ENCODE measurements at regions not wholly inside any gene's neighbourhood (a gene's known extent, or its start where the extent isn't known, plus 50 kb on each side); places are given as distances from the start of the nearest gene placed in this dataset.

GRCh38 chr6:9168669-9169068, 733.3 kb upstream of the SLC35B3 start:
- TF ChIP-seq CTCF (IDR thresholded peaks at IDR 0.05; ENCODE audit: low read depth, low read length) = no peak
- no peak for DNase-seq (ENCODE audit: low read depth, low spot score)
- Histone ChIP-seq H3K27me3 (ENCODE audit: control insufficient read depth, insufficient read depth, low read length) (no peaks in the 10 kb centered on the region), H3K4me3 (ENCODE audit: low read depth, low read length) (no peak overlapping the region), H3K27ac (ENCODE audit: low read depth, low read length) (no peak overlapping the region), H3K9me3 (ENCODE audit: control insufficient read depth, insufficient read depth, low read length) (no peaks in the 10 kb centered on the region)
- ChIA-PET CTCF (no interaction called here), POLR2A (no interaction called here)

GRCh38 chr6:9161731-9162130, 726.4 kb upstream of the SLC35B3 start:
- DNase-seq (ENCODE audit: low read depth, low spot score) = no peak
- peaks cover 2% of the 10 kb centered on the region for H3K27me3 ChIP-seq (ENCODE audit: control insufficient read depth, insufficient read depth, low read length)
- CTCF ChIA-PET = no interaction called here
- H3K9me3 ChIP-seq (ENCODE audit: control insufficient read depth, insufficient read depth, low read length) = no peaks in the 10 kb centered on the region
- POLR2A ChIA-PET = no interaction called here
- no peak for TF ChIP-seq CTCF (IDR thresholded peaks at IDR 0.05; ENCODE audit: low read depth, low read length)
- no peak overlapping the region for H3K27ac ChIP-seq (ENCODE audit: low read depth, low read length)
- H3K4me3 ChIP-seq (ENCODE audit: low read depth, low read length) = no peak overlapping the region

GRCh38 chr6:9159051-9159450, 723.7 kb upstream of the SLC35B3 start:
- DNase-seq (ENCODE audit: low read depth, low spot score) = no peak

GRCh38 chr6:9155836-9156235, 720.5 kb upstream of the SLC35B3 start:
- DNase-seq (ENCODE audit: low read depth, low spot score) = no peak
- Histone ChIP-seq H3K27ac (ENCODE audit: low read depth, low read length) (no peak overlapping the region), H3K27me3 (ENCODE audit: control insufficient read depth, insufficient read depth, low read length) (peaks cover 2% of the 10 kb centered on the region), H3K4me3 (ENCODE audit: low read depth, low read length) (no peak overlapping the region), H3K9me3 (ENCODE audit: control insufficient read depth, insufficient read depth, low read length) (no peaks in the 10 kb centered on the region)
- TF ChIP-seq CTCF (IDR thresholded peaks at IDR 0.05; ENCODE audit: low read depth, low read length) = no peak
- CTCF ChIA-PET = no interaction called here
- POLR2A ChIA-PET = no interaction called here

More at GRCh38 chr6:9159051-9159450, 723.7 kb upstream of the SLC35B3 start:
- ChIA-PET CTCF (no interaction called here), POLR2A (no interaction called here)
- H3K27me3 ChIP-seq (ENCODE audit: control insufficient read depth, insufficient read depth, low read length) = peaks cover 2% of the 10 kb centered on the region
- H3K9me3 ChIP-seq (ENCODE audit: control insufficient read depth, insufficient read depth, low read length) = no peaks in the 10 kb centered on the region
- TF ChIP-seq CTCF (IDR thresholded peaks at IDR 0.05; ENCODE audit: low read depth, low read length) = no peak
- H3K4me3 ChIP-seq (ENCODE audit: low read depth, low read length) = no peak overlapping the region
- no peak overlapping the region for H3K27ac ChIP-seq (ENCODE audit: low read depth, low read length)

- Histone ChIP-seq H3K27ac (ENCODE audit: low read depth, low read length) (no peak overlapping the region), H3K4me3 (ENCODE audit: low read depth, low read length) (no peak overlapping the region), H3K27me3 (ENCODE audit: control insufficient read depth, insufficient read depth, low read length) (no peaks in the 10 kb centered on the region), H3K9me3 (ENCODE audit: control insufficient read depth, insufficient read depth, low read length) (no peaks in the 10 kb centered on the region)
- ChIA-PET POLR2A (no interaction called here), CTCF (no interaction called here)
- TF ChIP-seq CTCF (IDR thresholded peaks at IDR 0.05; ENCODE audit: low read depth, low read length) = no peak
- no peak for DNase-seq (ENCODE audit: low read depth, low spot score)
Measured at GRCh38 chr6:9143140-9143539, 707.8 kb upstream of the SLC35B3 start.
